ENCODE measurements at regions not wholly inside any gene's neighbourhood (a gene's known extent, or its start where the extent isn't known, plus 50 kb on each side); places are given as distances from the start of the nearest gene placed in this dataset.
A peak's percentile ranks its signal among the peaks of the same experiment; 100 is the strongest.

- H3K4me1 ChIP-seq (ENCODE audit: insufficient read depth), result peaks cover 35% of the 10 kb centered on the region
- no peaks in the 10 kb centered on the region for H3K27me3 ChIP-seq
- H3K79me2 ChIP-seq, result no peaks in the 10 kb centered on the region
- no peaks in the 10 kb centered on the region for H3K36me3 ChIP-seq (replicated peaks; ENCODE audit: insufficient read depth, low read depth)
- H3K9me2 ChIP-seq (replicated peaks; ENCODE audit: insufficient read depth), result no peaks in the 10 kb centered on the region
- no peak for DNase-seq (ENCODE audit: low spot score)
- H3K9me3 ChIP-seq (ENCODE audit: low read depth), result no peaks in the 10 kb centered on the region
- H3K4me2 ChIP-seq, result no peak overlapping the region
- TF ChIP-seq CTCF (IDR thresholded peaks at IDR 0.05; ENCODE audit: poor library complexity) (no peak), EZH2 (IDR thresholded peaks at IDR 0.05; ENCODE audit: borderline replicate concordance) (no peak), EZH2phosphoT487 (IDR thresholded peaks at IDR 0.05; ENCODE audit: low read depth, severe bottlenecking, unreplicated experiment) (no peak)
- no peak overlapping the region for H2AFZ ChIP-seq
- H3K4me3 ChIP-seq, result no peak overlapping the region
- H4K20me1 ChIP-seq (ENCODE audit: insufficient read depth, poor library complexity, severe bottlenecking), result no peaks in the 10 kb centered on the region
- 67% methylated on average over 1 of the region's 1 CpG for WGBS (ENCODE audit: low lambda C conversion rate, missing lambda C conversion rate)
- H3K27ac ChIP-seq, result peak overlapping the region; percentile 78
These were observed 50.2 kb upstream of the MME start for GRCh38 chr3:155029941-155030340.

GRCh38 chr3:155026999-155027591 is 53.0 kb upstream of the MME start:
- peak overlapping the region; percentile 72 for H3K27ac ChIP-seq
- no peak for DNase-seq (ENCODE audit: low spot score)
- H3K9me2 ChIP-seq (replicated peaks; ENCODE audit: insufficient read depth), result no peaks in the 10 kb centered on the region
- no peak for TF ChIP-seq EZH2 (IDR thresholded peaks at IDR 0.05; ENCODE audit: borderline replicate concordance)
- peak overlapping the region; percentile 16 for H2AFZ ChIP-seq
- 58% methylated on average over 2 of the region's 2 CpGs for WGBS (ENCODE audit: low lambda C conversion rate, missing lambda C conversion rate)
- no peaks in the 10 kb centered on the region for H3K36me3 ChIP-seq (replicated peaks; ENCODE audit: insufficient read depth, low read depth)
- H3K9me3 ChIP-seq (ENCODE audit: low read depth), result no peaks in the 10 kb centered on the region
- H3K4me1 ChIP-seq (ENCODE audit: insufficient read depth), result peaks cover 13% of the 10 kb centered on the region
- H3K4me2 ChIP-seq, result no peak overlapping the region
- no peaks in the 10 kb centered on the region for H3K27me3 ChIP-seq
- H3K79me2 ChIP-seq, result no peaks in the 10 kb centered on the region
- H4K20me1 ChIP-seq (ENCODE audit: insufficient read depth, poor library complexity, severe bottlenecking), result no peaks in the 10 kb centered on the region
- no peak overlapping the region for H3K4me3 ChIP-seq

DNA sequence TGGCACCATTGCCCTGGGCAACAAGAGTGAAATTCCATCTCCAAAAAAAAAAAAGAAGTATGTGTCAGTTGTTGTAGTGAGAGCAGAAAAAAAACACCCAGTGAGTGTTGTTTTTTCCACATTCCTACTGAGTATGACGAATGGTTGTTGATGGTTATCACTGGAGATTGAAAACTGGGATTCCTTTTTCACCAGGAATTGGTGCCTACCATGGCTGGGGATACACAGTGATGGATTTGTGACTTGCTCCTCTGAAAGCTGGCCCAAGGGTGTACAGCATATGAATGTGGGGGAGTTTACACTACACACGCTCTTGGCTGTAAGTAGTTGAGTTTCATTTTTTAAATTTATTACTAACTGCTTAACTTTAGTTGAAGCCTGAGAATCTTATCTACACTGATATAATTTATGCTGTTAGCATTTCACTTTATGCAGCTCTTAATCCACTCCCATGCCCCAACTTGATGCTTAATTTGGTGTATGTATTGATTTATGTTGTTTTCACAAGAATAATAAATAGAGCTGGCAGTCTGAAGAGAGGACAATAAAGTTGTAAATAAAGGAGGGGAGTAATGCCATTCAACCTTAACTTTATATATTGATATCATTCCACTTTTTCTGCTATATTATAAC is 56.0 kb upstream of the MME start:
- Histone ChIP-seq H3K27ac (no peak overlapping the region), H3K27me3 (no peaks in the 10 kb centered on the region), H3K4me1 (ENCODE audit: insufficient read depth) (peaks cover 22% of the 10 kb centered on the region), H3K4me3 (no peak overlapping the region), H3K4me2 (no peak overlapping the region), H2AFZ (no peak overlapping the region), H3K36me3 (replicated peaks; ENCODE audit: insufficient read depth, low read depth) (no peaks in the 10 kb centered on the region), H3K9me2 (replicated peaks; ENCODE audit: insufficient read depth) (no peaks in the 10 kb centered on the region), H3K79me2 (no peaks in the 10 kb centered on the region), H3K9me3 (ENCODE audit: low read depth) (no peaks in the 10 kb centered on the region), H4K20me1 (ENCODE audit: insufficient read depth, poor library complexity, severe bottlenecking) (no peaks in the 10 kb centered on the region)
- TF ChIP-seq CTCF (IDR thresholded peaks at IDR 0.05; ENCODE audit: poor library complexity) (no peak), EZH2phosphoT487 (IDR thresholded peaks at IDR 0.05; ENCODE audit: low read depth, severe bottlenecking, unreplicated experiment) (no peak), EZH2 (IDR thresholded peaks at IDR 0.05; ENCODE audit: borderline replicate concordance) (no peak)
- no peak for DNase-seq (ENCODE audit: low spot score)
- whole genome bisulfite sequencing (ENCODE audit: low lambda C conversion rate, missing lambda C conversion rate), result 78% methylated on average over 2 of the region's 2 CpGs

GRCh38 chr3:155022896-155023295 is 57.2 kb upstream of the MME start:
- DNase-seq (ENCODE audit: low spot score), result no peak
- no peak overlapping the region for H2AFZ ChIP-seq

More at GRCh38 chr3:155022896-155023295, 57.2 kb upstream of the MME start:
- Histone ChIP-seq H3K79me2 (no peaks in the 10 kb centered on the region), H3K4me2 (no peak overlapping the region), H3K4me3 (no peak overlapping the region), H3K4me1 (ENCODE audit: insufficient read depth) (peaks cover 24% of the 10 kb centered on the region), H3K27ac (no peak overlapping the region), H3K9me2 (replicated peaks; ENCODE audit: insufficient read depth) (no peaks in the 10 kb centered on the region), H3K27me3 (no peaks in the 10 kb centered on the region), H3K9me3 (ENCODE audit: low read depth) (no peaks in the 10 kb centered on the region), H3K36me3 (replicated peaks; ENCODE audit: insufficient read depth, low read depth) (no peaks in the 10 kb centered on the region), H4K20me1 (ENCODE audit: insufficient read depth, poor library complexity, severe bottlenecking) (no peaks in the 10 kb centered on the region)
- TF ChIP-seq EZH2phosphoT487 (IDR thresholded peaks at IDR 0.05; ENCODE audit: low read depth, severe bottlenecking, unreplicated experiment), result no peak
- TF ChIP-seq CTCF (IDR thresholded peaks at IDR 0.05; ENCODE audit: poor library complexity), result no peak
- TF ChIP-seq EZH2 (IDR thresholded peaks at IDR 0.05; ENCODE audit: borderline replicate concordance), result no peak

Data from hepatocyte (in vitro differentiated cells).